Gastroesophageal sphincter (tissue), 4 donors: ENCODE measurements at regions not wholly inside any gene's neighbourhood (a gene's known extent, or its start where the extent isn't known, plus 50 kb on each side); places are given as distances from the start of the nearest gene placed in this dataset.
"Not testable (repeated sequence)": the region's sequence is repeated elsewhere in the genome, so short reads cannot be mapped to it uniquely, and the experiment has no call there.

ENCODE experiments used
- ATAC-seq: fragments of 150-250 bp; one replicate; pipeline ENCODE4 v1.9.1; 2016; ENCODE audit warnings: mild to moderate bottlenecking, moderate library complexity
- H3K27ac ChIP-seq, 4 donors: fragments of 200-600 bp; sonication (generic) in 3 of 4; 1 replicate in 3 of 4; 2 replicates in 1 of 4; pipeline ENCODE4 v1.5.1; 2016 to 2019
- H3K27me3 ChIP-seq: fragments of 200-600 bp; sonication (generic); one replicate; pipeline ENCODE4 v1.5.1; 2019
- H3K36me3 ChIP-seq, 2 donors: fragments of 200-600 bp; sonication (generic); one replicate each; pipeline ENCODE4 v1.5.1; 2019; ENCODE audit warnings: control low read depth in 1 of 2
- H3K4me1 ChIP-seq, 3 donors: fragments of 200-600 bp; sonication (generic); 1 replicate in 2 of 3; 2 replicates in 1 of 3; pipeline ENCODE4 v1.5.1; 2016 to 2019; ENCODE audit warnings: control low read depth in 2 of 3
- H3K4me3 ChIP-seq, 2 donors: fragments of 200-600 bp; sonication (generic); one replicate each; pipeline ENCODE4 v1.5.1; 2019; ENCODE audit warnings: mild to moderate bottlenecking in 1 of 2, moderate library complexity in 1 of 2
- H3K9me3 ChIP-seq, 3 donors: fragments of 200-600 bp; sonication (generic); one replicate each; pipeline ENCODE4 v1.5.1; 2017 to 2019; ENCODE audit warnings: control low read depth in 2 of 3
- CTCF ChIP-seq, 4 experiments: fragments of 200-600 bp in 2 of 4; fragments of 450-650 bp in 2 of 4; sonication (generic) in 1 of 4; IDR thresholded peaks; one replicate each; pipeline ENCODE4 v1.5.1; 2017 to 2019; ENCODE audit warnings: antibody characterized with exemption in 4 of 4, mild to moderate bottlenecking in 2 of 4, moderate library complexity in 2 of 4
- EP300 ChIP-seq: sonication (generic); formaldehyde crosslinking; IDR thresholded peaks from one replicate; pipeline ENCODE4 v1.6.1; 2017; ENCODE audit warnings: antibody characterized with exemption, mild to moderate bottlenecking
- POLR2A ChIP-seq, 2 donors: fragments of 450-650 bp; IDR thresholded peaks; one replicate each; pipeline ENCODE4 v1.6.1; 2017; ENCODE audit warnings: antibody characterized with exemption in 2 of 2, mild to moderate bottlenecking in 2 of 2, moderate library complexity in 1 of 2
- POLR2AphosphoS5 ChIP-seq: sonication (generic); formaldehyde crosslinking; IDR thresholded peaks from one replicate; pipeline ENCODE4 v1.6.1; 2017; ENCODE audit warnings: antibody characterized with exemption
- WGBS, 2 donors: methylation state at CpG; one replicate each; pipeline ENCODE4 v1.1.5; 2018; ENCODE audit warnings: low coverage in 1 of 2; 5-methylcytosine and 5-hydroxymethylcytosine counted together

GRCh38 chr2:123839326-123839725 is 185.8 kb upstream of the CNTNAP5 start:
- Histone ChIP-seq H3K27ac (no peak overlapping the region), H3K4me1 (no peaks in the 10 kb centered on the region), H3K4me3 (no peak overlapping the region), H3K27me3 (no peaks in the 10 kb centered on the region), H3K36me3 (no peaks in the 10 kb centered on the region), H3K9me3 (peaks cover 0 to 21% (median 0%) of the 10 kb centered on the region in 3 donors)
- TF ChIP-seq POLR2A (IDR thresholded peaks at IDR 0.05), result no peak
- no peak for TF ChIP-seq CTCF (IDR thresholded peaks at IDR 0.05)
- TF ChIP-seq POLR2AphosphoS5, result no peak
- TF ChIP-seq EP300, result no peak
- ATAC-seq, result no peak

GRCh38 chr2:123840016-123840415 is 185.1 kb upstream of the CNTNAP5 start:
- no peaks in the 10 kb centered on the region for H3K4me1 ChIP-seq
- H3K36me3 ChIP-seq, result no peaks in the 10 kb centered on the region
- peaks cover 0 to 21% (median 0%) of the 10 kb centered on the region in 3 donors for H3K9me3 ChIP-seq
- H3K4me3 ChIP-seq, result no peak overlapping the region
- H3K27me3 ChIP-seq, result no peaks in the 10 kb centered on the region
- TF ChIP-seq EP300 (no peak), POLR2A (IDR thresholded peaks at IDR 0.05) (no peak), POLR2AphosphoS5 (no peak), CTCF (IDR thresholded peaks at IDR 0.05) (no peak)
- H3K27ac ChIP-seq, result no peak overlapping the region
- ATAC-seq, result no peak

- peaks cover 0 to 21% (median 0%) of the 10 kb centered on the region in 3 donors for H3K9me3 ChIP-seq
- no peaks in the 10 kb centered on the region for H3K4me1 ChIP-seq
- no peak for TF ChIP-seq POLR2AphosphoS5
- no peak for TF ChIP-seq EP300
- no peak for TF ChIP-seq CTCF (IDR thresholded peaks at IDR 0.05)
- TF ChIP-seq POLR2A (IDR thresholded peaks at IDR 0.05), result no peak
- H3K27me3 ChIP-seq, result no peaks in the 10 kb centered on the region
- no CpG with 5 or more reads among the region's 3 CpGs for WGBS, 2 donors
- ATAC-seq, result no peak
- H3K4me3 ChIP-seq, result no peak overlapping the region
- H3K27ac ChIP-seq, result no peak overlapping the region
- no peaks in the 10 kb centered on the region for H3K36me3 ChIP-seq
These were observed 184.5 kb upstream of the CNTNAP5 start for GRCh38 chr2:123840574-123840973.

GRCh38 chr2:123851281-123851680 is 173.8 kb upstream of the CNTNAP5 start:
- H3K9me3 ChIP-seq, result peaks cover 0 to 10% (median 0%) of the 10 kb centered on the region in 3 donors
- no peak for TF ChIP-seq CTCF (IDR thresholded peaks at IDR 0.05)
- TF ChIP-seq EP300, result no peak
- TF ChIP-seq POLR2A (IDR thresholded peaks at IDR 0.05), result no peak
- TF ChIP-seq POLR2AphosphoS5, result no peak
- no peaks in the 10 kb centered on the region for H3K4me1 ChIP-seq
- H3K27ac ChIP-seq, result no peak overlapping the region
- no peak overlapping the region for H3K4me3 ChIP-seq
- WGBS, 2 donors, result 8 to 29% methylated on average over 1 of the region's 1 CpG
- ATAC-seq, result no peak
- no peaks in the 10 kb centered on the region for H3K36me3 ChIP-seq
- no peaks in the 10 kb centered on the region for H3K27me3 ChIP-seq

- WGBS, 2 donors, result 38 to 71% methylated on average over 1 of the region's 1 CpG
- no peak for ATAC-seq
- no peaks in the 10 kb centered on the region for H3K36me3 ChIP-seq
These were observed 171.9 kb upstream of the CNTNAP5 start for GRCh38 chr2:123853161-123853560.

GRCh38 chr2:123859031-123859430 is 166.1 kb upstream of the CNTNAP5 start:
- H3K36me3 ChIP-seq, ATAC-seq, H3K27ac ChIP-seq, H3K4me3 ChIP-seq, H3K27me3 ChIP-seq, H3K4me1 ChIP-seq: not testable (repeated sequence)
- peaks cover 0 to 49% (median 0%) of the 10 kb centered on the region in 3 donors for H3K9me3 ChIP-seq

More at GRCh38 chr2:123853161-123853560, 171.9 kb upstream of the CNTNAP5 start:
- TF ChIP-seq CTCF (IDR thresholded peaks at IDR 0.05), result no peak
- no peak for TF ChIP-seq POLR2A (IDR thresholded peaks at IDR 0.05)
- TF ChIP-seq EP300, result no peak
- TF ChIP-seq POLR2AphosphoS5, result no peak
- Histone ChIP-seq H3K27ac (no peak overlapping the region), H3K27me3 (no peaks in the 10 kb centered on the region), H3K4me1 (no peaks in the 10 kb centered on the region), H3K9me3 (peaks cover 0 to 28% (median 0%) of the 10 kb centered on the region in 3 donors), H3K4me3 (no peak overlapping the region)
